ENCODE measurements at regions not wholly inside any gene's neighbourhood (a gene's known extent, or its start where the extent isn't known, plus 50 kb on each side); places are given as distances from the start of the nearest gene placed in this dataset.
"Not testable (repeated sequence)": the region's sequence is repeated elsewhere in the genome, so short reads cannot be mapped to it uniquely, and the experiment has no call there.

GRCh38 chr4:174183259-174183658 is 100.2 kb downstream of the FBXO8 start:
- H3K27me3 ChIP-seq: no peaks in the 10 kb centered on the region
- DNase-seq (no peak), ATAC-seq (ENCODE audit: low FRiP score in 2 of 2) (no peak)
- H3K4me3 ChIP-seq: no peak overlapping the region
- H3K36me3 ChIP-seq: no peaks in the 10 kb centered on the region
- no peak overlapping the region for H3K27ac ChIP-seq
- H3K4me1 ChIP-seq: no peaks in the 10 kb centered on the region
- TF ChIP-seq EP300 (IDR thresholded peaks at IDR 0.05): no peak
- no peak for TF ChIP-seq POLR2A (IDR thresholded peaks at IDR 0.05)
- no peak for TF ChIP-seq CTCF (IDR thresholded peaks at IDR 0.05)
- no peak for TF ChIP-seq POLR2AphosphoS5 (IDR thresholded peaks at IDR 0.05)
- no peaks in the 10 kb centered on the region for H3K9me3 ChIP-seq

GRCh38 chr4:174181827-174182226 is 101.6 kb downstream of the FBXO8 start:
- DNase-seq: no peak
- Histone ChIP-seq H3K4me1 (no peaks in the 10 kb centered on the region), H3K9me3 (no peaks in the 10 kb centered on the region), H3K27ac (no peak overlapping the region), H3K27me3 (no peaks in the 10 kb centered on the region), H3K36me3 (no peaks in the 10 kb centered on the region), H3K4me3 (no peak overlapping the region)
- ATAC-seq (ENCODE audit: low FRiP score in 2 of 2): no peak
- TF ChIP-seq CTCF (IDR thresholded peaks at IDR 0.05) (no peak), POLR2AphosphoS5 (IDR thresholded peaks at IDR 0.05) (no peak), EP300 (IDR thresholded peaks at IDR 0.05) (no peak), POLR2A (IDR thresholded peaks at IDR 0.05) (no peak)

- H3K36me3 ChIP-seq: no peaks in the 10 kb centered on the region
- WGBS, 2 donors: 13 to 32% methylated on average over 1 of the region's 1 CpG
Observed at GRCh38 chr4:174177536-174177935, 105.9 kb downstream of the FBXO8 start.

GRCh38 chr4:174175836-174176235 is 107.6 kb downstream of the FBXO8 start:
- not testable (repeated sequence) for DNase-seq; H3K27ac ChIP-seq; H3K36me3 ChIP-seq; ATAC-seq (ENCODE audit: low FRiP score in 2 of 2); H3K27me3 ChIP-seq; H3K4me1 ChIP-seq; H3K9me3 ChIP-seq; H3K4me3 ChIP-seq
- 88 to 91% methylated on average over 4 of the region's 4 CpGs for WGBS, 2 donors

More at GRCh38 chr4:174177536-174177935, 105.9 kb downstream of the FBXO8 start:
- TF ChIP-seq POLR2AphosphoS5 (IDR thresholded peaks at IDR 0.05): no peak
- no peak for TF ChIP-seq CTCF (IDR thresholded peaks at IDR 0.05)
- no peak for TF ChIP-seq EP300 (IDR thresholded peaks at IDR 0.05)
- TF ChIP-seq POLR2A (IDR thresholded peaks at IDR 0.05): no peak
- DNase-seq (no peak), ATAC-seq (ENCODE audit: low FRiP score in 2 of 2) (no peak)
- no peak overlapping the region for H3K27ac ChIP-seq
- H3K4me3 ChIP-seq: no peak overlapping the region
- no peaks in the 10 kb centered on the region for H3K27me3 ChIP-seq
- H3K9me3 ChIP-seq: no peaks in the 10 kb centered on the region
- no peaks in the 10 kb centered on the region for H3K4me1 ChIP-seq

GRCh38 chr4:174173360-174173759 is 110.1 kb downstream of the FBXO8 start:
- 72 to 84% methylated on average over 1 of the region's 1 CpG for WGBS, 2 donors
- Histone ChIP-seq H3K4me3 (no peak overlapping the region), H3K9me3 (no peaks in the 10 kb centered on the region), H3K4me1 (no peaks in the 10 kb centered on the region), H3K27ac (no peak overlapping the region), H3K36me3 (no peaks in the 10 kb centered on the region), H3K27me3 (no peaks in the 10 kb centered on the region)
- DNase-seq (no peak), ATAC-seq (ENCODE audit: low FRiP score in 2 of 2) (no peak)
- no peak for TF ChIP-seq POLR2A (IDR thresholded peaks at IDR 0.05)
- TF ChIP-seq CTCF (IDR thresholded peaks at IDR 0.05): no peak
- TF ChIP-seq EP300 (IDR thresholded peaks at IDR 0.05): no peak
- TF ChIP-seq POLR2AphosphoS5 (IDR thresholded peaks at IDR 0.05): no peak
